ENCODE measurements at regions not wholly inside any gene's neighbourhood (a gene's known extent, or its start where the extent isn't known, plus 50 kb on each side); places are given as distances from the start of the nearest gene placed in this dataset.

Small RNAs in the stretch of these regions (small RNA-seq; reads per million reads assigned to genes)
- 0 reads per million in 6 experiments for gene RF00019
